HG03045 (cell line): ENCODE measurements at regions not wholly inside any gene's neighbourhood (a gene's known extent, or its start where the extent isn't known, plus 50 kb on each side); places are given as distances from the start of the nearest gene placed in this dataset.
"Not testable (repeated sequence)": the region's sequence is repeated elsewhere in the genome, so short reads cannot be mapped to it uniquely, and the experiment has no call there.

Experiments
- ATAC-seq: cut with Tn5 transposase; IDR thresholded peaks from one replicate; pipeline ENCODE4 v1.9.1; 2021; ENCODE audit warnings: mild to moderate bottlenecking, moderate library complexity; ENCODE audit not compliant: unreplicated experiment

DNA sequence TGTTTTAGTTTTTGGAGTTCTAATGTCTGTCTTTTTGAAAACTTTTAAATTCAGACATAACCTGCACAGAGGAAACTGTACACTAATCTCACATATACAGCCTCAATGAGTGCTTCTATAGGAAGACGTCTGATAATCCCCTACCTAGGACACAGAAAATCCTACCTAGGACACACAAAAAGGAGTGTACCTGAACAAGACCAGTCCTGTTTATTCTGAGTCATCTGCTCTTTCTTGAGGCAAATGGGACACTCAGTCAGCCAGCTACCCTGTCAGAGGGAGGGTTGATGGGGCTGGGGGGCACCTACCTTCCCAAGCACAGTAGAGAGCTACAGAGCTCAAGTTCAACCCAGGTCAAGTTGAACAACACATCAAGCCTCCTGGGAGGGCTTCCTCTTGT is 346.6 kb upstream of the NCAM1 start:
- ATAC-seq, result no peak

DNA sequence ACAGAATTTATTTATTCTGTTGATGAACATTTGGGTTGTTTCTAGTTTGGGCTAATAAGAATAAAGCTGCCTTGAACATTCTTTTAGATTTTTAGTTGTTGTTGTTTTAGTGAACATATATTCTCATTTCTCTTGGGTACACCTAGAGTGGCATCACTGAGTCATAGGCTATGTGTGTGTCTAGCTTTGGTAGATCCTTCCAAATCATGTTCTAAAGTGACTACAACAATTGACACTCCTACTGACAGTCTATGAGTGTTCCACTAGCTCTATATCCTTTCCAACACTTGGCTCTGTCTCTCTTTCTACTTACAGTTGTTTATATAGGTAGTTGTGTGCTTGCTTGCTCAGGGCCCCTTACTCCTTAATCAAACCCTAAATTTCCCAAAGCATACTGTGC is 346.0 kb upstream of the NCAM1 start:
- ATAC-seq, result no peak

DNA sequence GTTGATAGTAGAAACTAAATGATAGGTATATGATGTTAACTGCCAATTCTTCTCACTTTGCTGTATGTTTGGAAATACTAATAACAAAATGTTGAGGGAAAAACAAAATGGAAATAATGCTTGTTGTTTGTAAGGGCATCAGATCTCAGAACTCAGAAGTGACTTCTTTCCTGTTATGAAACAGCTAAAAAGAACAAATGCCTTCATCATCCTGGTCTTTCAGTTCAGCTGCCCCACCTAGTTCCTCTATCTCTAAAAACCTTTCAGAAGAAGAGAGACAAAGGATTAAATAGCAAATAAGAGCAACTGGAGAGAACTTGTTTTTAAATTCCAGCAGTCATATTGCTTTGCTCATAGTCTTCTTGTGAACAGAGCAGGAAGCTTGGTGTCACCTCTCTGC is 345.3 kb upstream of the NCAM1 start:
- ATAC-seq, result no peak

DNA sequence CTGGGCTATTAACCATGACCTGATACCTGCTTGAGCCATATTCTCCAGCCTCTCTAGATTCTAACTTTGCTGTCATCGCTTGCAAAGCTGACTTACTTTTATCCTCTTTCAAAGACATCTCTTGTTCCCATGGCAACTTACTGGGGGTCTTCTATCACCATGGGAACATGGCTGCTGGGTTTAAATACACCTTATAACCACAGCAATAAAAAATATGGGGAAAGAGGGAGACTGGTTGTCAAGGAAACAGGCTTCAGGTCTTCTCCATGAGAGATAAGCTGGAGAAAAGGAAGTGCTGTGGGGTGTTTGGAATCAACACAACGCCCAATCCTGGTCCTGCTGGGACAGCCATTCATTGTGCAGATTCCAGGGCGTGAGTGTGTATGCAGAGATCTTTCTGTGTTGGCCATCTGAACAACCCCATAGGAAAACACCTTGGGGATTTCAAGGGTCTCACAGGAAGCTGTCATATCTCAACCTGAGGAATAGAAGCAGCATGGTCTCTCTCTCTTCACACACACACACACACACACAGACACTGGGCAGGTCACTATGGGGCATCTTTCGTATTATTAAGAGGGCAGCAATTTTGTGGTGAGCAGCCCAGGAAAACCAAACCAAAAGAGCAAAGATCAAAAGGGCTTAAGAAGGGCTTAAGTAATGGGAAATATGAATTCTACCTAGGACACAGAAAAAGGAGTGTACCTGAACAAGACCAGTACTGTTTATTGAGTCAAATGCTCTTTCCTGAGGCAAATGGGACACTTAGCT is 344.7 kb upstream of the NCAM1 start:
- no peak for ATAC-seq

DNA sequence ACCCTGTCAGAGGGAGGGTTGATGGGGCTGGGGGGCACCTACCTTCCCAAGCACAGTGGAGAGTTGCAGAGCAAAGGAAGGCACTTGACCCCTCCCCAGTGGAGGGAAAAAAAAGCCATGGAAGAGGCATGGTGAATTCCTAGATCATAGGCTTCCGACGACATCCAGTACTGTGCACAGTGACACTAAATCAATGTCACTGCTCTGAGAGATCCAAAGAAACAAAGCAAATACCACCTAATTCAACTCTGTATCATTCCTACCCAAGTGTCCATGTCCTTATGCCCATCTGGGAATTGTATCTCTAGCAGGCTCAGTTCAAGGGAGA is 344.2 kb upstream of the NCAM1 start:
- no peak for ATAC-seq

DNA sequence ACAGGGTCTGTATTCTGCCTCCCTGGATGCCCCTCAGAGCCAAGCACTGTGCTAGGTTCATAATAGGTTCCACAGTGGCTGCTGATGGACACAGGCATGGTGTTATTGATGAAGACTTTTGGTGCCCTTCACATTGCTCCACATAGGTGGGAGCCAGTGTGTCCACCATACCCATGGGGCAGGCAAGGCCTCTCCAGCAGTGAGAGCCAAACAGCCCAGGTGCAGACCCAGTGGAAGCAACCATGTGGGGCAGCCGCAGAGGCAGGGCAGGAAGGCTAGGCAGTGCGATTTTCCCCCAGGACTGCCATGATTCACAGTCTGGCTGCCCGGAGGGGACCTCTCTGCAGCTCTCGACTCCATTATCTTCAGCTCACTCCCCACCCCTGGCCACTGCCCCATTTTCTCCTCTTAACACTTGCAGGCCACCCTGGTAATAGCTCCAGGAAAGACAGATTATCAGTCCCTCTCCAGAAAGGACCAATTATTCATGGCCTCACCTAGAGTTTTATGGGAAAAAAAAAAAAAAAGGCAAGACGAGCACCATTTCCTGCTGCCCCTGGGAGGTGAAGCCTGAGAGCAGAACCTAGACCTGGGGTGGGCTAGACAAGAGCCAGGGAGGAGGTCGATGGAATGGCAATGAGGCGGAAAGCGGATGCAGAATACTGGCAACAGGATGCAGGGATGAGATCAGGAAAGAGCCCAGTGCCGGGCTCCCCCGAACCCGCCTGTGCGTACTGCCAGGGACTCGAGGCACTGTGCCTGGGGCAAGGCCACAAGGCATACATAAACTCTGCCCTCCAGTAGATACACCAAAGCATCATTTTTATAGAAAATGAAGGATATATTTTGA is 343.0 kb upstream of the NCAM1 start:
- no peak for ATAC-seq

DNA sequence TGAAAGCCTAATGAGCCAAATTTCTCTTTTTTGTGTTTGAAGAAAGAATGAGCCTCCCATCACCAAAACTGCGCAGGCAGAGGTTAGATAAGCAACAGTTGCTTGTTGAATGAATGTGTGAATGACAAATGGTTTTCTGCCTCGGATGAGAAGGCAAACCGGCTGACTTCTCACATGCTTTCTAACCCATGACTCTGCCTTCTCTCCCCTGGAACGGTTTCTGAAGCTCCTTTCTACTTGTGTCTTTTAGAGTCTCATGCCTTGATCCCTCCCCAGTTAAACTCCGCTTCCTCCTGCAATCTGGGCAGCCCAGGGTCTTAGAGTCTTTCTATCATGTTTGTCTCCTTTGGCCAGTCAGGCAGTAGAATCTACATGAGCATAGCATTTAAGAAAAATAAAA is 342.1 kb upstream of the NCAM1 start:
- no peak for ATAC-seq

DNA sequence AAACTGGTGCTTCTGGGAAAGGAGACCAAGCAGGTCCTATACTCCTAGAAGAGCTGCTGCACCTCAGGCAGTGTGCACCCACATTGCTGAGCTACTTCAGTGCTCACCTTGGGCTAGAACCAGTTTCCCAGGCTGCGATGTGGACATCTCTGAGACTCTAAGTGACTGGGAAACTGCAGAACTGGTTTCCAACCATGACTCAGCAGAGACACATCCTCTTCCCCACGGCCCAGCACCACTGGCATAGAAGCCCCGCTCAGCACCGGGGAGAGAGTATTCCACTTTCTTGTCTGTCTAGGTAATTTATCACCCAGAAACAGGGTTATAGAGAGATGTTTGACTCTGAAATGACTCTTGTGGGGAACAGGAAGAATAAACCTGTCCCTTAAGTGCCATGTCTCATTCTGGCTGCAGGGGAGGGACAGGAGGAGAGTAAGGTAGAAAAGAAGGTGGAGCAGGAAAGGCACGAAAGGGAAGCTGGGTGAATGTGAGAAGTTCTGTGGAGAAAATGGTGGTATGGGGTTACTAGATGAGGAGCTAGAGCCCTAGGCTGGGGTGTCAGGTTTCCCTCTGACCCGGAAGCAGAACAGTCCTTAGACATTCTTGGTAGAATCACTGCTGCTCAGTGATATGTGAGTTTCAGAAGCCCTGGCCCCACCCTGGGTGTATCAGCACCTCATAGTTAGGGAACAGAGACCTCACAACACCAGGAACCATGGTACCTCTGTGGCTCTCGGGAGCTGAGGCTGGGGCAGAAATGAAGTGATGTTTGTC is 340.4 kb upstream of the NCAM1 start:
- no peak for ATAC-seq

DNA sequence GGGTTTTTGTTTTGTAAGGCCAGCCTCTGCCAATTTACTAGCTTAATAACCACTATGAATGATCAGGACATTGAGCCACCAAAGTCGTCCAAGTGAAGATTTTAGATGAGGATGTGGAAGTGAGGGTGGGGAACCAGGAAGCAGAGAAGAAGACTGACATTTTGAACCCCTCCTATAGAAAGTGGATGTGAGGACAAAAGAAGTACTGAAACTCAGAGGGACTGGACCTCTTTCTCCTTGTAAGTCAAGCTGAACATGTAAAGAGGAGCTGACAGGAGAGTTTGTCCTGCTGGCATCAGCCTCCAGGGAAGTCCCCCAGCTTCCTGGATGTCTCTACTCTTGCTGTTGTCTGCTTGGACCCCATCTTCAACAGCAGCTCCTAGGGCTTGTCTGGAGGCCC is 338.2 kb upstream of the NCAM1 start:
- ATAC-seq, result no peak

DNA sequence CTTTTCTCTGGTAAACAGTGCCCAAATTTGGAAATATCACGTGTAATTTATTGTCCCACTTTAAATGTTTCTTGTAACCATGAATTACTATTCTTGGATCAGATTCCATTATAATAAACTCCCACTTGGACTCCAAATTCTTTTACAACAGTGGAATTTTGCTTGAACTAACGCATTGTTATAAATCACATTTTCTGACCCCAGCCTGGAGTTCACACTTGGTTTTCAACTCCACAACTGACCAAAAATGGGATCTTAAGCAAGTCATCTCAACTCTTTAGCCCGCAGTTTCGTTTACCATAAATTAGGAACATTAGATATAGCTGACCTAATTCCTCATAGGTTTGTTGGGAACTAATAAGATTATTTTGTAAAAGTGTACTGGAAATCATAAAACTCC is 336.8 kb upstream of the NCAM1 start:
- no peak for ATAC-seq

DNA sequence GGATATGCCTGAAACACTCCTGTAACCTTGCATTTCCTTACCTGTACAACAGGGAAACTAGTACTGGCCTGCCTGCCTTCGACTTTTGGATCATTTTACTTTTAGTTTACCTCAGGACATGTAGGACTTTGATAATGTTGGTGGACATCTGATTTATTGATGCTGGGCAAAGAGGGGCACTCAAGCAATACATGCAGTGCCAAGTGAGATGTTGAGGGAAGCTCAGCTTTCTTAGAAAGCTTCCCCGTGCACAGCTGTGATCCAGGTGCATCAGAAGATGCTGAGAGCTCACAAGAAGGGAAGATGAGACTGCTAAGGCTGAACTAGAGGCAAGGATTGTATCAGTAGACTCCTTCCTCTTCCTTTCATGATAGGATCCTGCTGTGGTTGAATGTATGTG is 336.2 kb upstream of the NCAM1 start:
- not testable (repeated sequence) for ATAC-seq

DNA sequence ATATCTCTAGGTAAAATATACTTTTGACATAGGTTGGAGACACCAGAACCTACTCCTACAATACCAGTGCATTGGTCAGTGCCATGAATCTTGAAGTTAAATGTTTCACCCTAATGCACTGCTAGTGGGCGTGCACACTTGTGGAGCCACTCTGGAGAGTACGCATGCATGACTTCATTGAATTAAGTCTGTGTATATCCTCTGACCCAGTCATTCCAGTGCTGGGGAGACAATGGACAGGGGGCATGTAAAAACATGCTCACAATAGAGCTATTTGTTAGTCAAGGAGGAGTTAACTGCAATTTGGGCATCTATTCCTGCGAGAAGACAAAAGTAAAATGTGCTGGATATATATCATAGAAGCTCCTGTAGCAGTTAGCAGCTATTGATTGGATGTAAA is 335.4 kb upstream of the NCAM1 start:
- ATAC-seq, result no peak

DNA sequence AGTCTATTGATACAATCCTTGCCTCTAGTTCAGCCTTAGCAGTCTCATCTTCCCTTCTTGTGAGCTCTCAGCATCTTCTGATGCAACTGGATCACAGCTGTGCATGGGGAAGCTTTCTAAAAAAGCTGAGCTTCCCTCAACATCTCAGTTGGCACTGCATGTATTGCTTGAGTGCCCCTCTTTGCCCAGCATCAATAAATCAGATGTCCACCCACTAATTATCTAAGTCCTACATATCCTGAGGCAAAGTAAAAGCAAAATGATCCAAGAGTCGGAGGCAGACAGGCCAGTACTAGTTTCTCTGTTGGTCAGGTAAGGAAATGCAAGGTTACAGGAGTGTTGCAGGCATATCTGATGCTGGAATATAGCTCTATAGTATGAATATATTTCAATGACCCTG is 334.5 kb upstream of the NCAM1 start:
- no peak for ATAC-seq

DNA sequence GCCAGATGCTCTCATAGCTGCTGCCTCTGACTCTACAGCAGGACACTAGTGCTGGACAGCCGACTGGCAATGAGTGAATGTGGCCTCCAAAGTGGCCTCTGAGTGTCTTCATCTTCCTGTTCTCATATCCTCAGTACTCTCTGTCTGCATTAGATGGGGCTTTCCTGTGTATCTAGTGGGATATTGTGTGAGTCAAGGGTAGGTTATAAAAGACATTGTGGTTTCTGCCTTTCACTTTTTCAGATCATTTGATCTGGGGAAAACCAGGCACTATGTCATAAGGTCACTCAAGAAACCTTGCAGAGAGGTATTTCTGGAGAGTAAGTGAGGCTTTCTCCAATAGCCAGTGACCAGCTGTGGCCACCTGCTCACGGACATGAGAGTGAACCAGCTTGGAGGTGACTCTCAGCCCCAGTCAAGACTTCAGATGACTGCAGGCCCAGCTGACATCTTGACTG is 333.6 kb upstream of the NCAM1 start:
- peak; percentile 54 for ATAC-seq

DNA sequence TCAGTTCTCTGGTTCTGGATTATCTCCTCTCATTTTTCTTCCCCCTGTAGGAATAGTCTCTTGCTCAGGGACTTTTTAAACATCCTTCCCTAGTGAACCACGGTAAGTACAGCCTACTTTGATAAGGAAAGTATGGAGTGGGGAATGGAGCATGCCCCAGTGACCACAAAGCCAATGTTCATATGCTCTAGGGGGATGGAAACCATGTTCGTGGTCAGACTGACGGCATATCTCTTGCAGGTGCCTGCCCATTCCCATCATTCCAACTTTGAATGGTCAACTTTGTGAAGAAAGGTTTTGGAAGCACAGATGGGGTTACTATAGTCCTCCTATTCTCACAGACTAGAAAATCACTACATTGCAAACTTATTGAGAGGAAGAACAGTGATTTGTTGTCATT is 332.5 kb upstream of the NCAM1 start:
- no peak for ATAC-seq

DNA sequence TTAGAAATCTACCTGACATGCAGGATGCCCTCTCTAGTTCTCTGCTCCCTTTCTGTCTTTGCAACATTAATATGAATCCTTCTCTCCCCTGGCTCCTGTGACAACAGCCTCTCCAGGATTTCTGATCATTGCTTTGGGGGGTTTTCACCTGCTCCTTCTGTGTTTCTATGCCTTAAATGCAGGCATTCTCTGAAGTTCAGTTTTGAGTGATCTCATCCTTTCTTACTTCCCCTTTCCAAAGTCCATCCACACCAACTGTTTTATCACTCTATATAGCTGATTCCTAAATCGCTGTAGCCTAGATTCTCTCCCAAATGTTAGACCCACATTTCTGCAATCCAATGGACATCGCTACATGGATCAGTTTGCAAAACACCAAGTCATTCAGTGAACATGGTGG is 330.7 kb upstream of the NCAM1 start:
- no peak for ATAC-seq

DNA sequence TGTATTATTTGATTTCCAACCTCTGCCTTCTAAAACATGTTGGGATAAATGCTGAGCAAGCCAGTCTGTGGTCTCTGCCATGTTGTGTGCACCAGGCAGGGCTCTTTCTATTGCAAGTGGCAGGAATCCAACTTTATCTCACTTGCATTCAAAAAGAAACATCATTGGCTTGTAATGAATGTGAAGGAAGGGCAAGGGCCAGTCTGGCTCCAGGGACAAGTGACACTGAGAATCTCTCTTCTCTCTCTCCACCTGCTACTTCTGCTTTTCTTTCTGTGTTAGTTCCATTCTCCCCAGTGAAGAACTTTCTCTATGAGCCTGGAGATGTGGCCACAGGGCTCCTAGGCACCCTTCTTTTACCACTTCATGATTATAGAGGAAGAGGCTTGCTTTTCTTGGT is 329.9 kb upstream of the NCAM1 start:
- ATAC-seq, result no peak

DNA sequence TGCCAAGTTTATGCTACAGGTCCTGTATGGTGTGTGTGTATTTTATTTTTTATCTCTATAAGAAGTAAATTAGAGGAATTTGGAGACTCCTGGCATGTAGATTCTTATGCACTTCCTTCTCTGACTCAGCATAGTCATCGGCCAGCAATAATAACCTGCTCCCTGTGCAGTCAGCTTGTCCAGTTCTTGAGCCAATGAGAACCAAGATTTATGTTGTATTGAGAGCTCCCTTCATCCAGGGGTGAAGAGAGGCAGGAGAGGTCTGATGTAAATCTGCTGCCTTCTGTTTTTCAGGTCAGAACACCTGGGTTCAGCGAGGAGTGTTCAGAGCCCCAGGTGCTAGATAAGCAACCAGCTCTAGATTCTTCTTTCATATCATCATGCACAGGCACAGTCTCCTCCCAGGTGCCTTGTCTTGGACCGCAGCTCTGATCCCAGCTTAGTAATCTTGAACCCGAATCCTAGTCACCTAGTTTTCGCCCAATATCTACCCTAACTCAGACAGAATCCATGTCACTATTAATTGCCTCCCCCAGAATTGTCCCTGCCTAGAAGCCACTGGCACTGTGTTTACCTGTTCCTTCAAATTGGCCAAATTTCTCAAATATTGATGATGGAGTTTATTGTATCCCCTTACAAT is 328.2 kb upstream of the NCAM1 start:
- no peak for ATAC-seq

DNA sequence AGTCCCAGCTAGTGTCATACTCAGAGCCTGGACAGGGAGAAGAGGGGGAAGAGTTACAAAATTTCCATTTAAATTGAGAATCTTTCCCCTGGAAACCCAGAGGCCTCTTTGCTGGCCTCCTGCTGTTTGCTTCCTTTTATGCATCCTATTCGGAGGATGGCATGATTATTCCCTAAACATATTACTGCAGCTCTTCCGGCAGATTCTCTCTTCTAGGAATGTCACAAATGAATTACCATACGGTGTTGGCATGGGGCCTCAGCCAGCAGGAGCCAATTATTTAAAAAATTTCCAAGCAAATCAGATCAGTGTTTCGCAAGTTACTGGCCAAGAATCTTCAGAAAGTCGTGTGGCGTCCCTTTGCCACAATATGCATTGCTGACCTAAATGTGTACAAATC is 326.7 kb upstream of the NCAM1 start:
- no peak for ATAC-seq

DNA sequence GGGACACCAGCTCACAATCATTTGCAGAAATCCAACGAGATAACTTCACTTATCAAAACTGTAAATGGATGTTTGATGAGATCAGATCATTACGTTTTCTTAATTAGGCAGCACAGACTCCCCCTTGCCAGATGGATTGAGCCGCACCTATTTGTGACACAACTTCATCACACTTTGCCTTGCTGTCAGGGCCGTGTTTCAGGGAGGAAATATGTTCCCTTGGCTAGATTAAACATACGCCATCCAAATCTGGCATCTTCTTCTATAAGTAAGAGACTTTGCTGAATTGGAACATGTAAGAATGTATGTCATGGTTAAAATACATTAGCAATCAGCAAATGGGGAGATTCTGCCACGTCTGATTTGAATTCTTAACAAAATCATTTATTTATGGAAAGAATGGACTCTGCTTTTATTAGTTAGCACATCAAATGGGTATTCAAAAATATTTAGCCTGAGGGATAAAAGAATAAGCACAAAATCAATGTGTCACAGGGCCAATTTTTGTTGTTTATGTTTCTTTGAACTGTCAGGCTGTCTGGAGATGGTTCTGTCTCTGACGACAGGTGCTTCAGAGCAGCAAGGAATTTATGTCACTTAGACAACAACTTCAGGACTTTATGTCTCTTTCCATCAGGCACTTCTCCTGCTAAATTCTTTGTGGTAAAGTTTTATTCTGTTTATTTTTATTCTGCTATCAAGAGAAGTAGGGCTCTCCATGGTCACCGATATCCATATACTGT is 326.1 kb upstream of the NCAM1 start:
- no peak for ATAC-seq

DNA sequence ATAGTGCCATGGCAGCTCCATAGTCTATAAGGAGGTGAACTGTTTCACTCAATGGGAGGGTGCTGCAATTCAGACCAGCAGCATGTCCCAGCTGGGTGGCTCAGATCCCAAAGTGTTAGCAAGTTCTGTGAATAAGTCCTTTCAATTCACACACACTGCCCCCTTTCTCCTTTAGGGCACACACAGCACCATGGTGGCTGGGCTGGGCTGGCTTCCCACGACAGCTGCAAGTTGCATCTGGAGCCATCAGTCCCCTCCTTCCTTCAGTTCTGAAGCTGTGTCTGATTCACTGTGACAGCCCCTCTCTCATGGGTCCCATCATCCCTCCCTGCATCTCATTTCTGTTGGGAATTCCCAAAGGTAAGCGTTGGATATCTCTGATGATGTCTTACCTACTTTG is 324.1 kb upstream of the NCAM1 start:
- ATAC-seq, result no peak
